GM21515 (cell line): ENCODE measurements at regions not wholly inside any gene's neighbourhood (a gene's known extent, or its start where the extent isn't known, plus 50 kb on each side); places are given as distances from the start of the nearest gene placed in this dataset.
"Not testable (repeated sequence)": the region's sequence is repeated elsewhere in the genome, so short reads cannot be mapped to it uniquely, and the experiment has no call there.

ENCODE experiments used
- ATAC-seq: cut with Tn5 transposase; IDR thresholded peaks from one replicate; pipeline ENCODE4 v1.9.1; 2021; ENCODE audit not compliant: unreplicated experiment

- ATAC-seq = no peak
Measured at GRCh38 chr9:102032614-102033013, 294.2 kb upstream of the GRIN3A start.

GRCh38 chr9:102000956-102001355 lies 262.5 kb upstream of the GRIN3A start:
- no peak for ATAC-seq

- no peak for ATAC-seq
Measured at GRCh38 chr9:101999441-101999840, 261.0 kb upstream of the GRIN3A start.

- no peak for ATAC-seq
Measured at GRCh38 chr9:101995231-101995630, 256.8 kb upstream of the GRIN3A start.

- no peak for ATAC-seq
Measured at GRCh38 chr9:101993771-101994170, 255.3 kb upstream of the GRIN3A start.

- ATAC-seq = no peak
Measured at GRCh38 chr9:101991926-101992325, 253.5 kb upstream of the GRIN3A start.

GRCh38 chr9:101977614-101978210 lies 239.3 kb upstream of the GRIN3A start:
- ATAC-seq = peak; percentile 81

- no peak for ATAC-seq
Measured at GRCh38 chr9:101970609-101971008, 232.2 kb upstream of the GRIN3A start.

- ATAC-seq = no peak
Measured at GRCh38 chr9:101968392-101968791, 229.9 kb upstream of the GRIN3A start.

- no peak for ATAC-seq
Measured at GRCh38 chr9:101966691-101967090, 228.2 kb upstream of the GRIN3A start.

- ATAC-seq = no peak
Measured at GRCh38 chr9:101957705-101958104, 219.3 kb upstream of the GRIN3A start.

- ATAC-seq = no peak
Measured at GRCh38 chr9:101951598-101951997, 213.2 kb upstream of the GRIN3A start.

- ATAC-seq = no peak
Measured at GRCh38 chr9:101931756-101932155, 193.3 kb upstream of the GRIN3A start.

- ATAC-seq = no peak
Measured at GRCh38 chr9:101930783-101931182, 192.3 kb upstream of the GRIN3A start.

- no peak for ATAC-seq
Measured at GRCh38 chr9:101925498-101925897, 187.1 kb upstream of the GRIN3A start.

- no peak for ATAC-seq
Measured at GRCh38 chr9:101923451-101923850, 185.0 kb upstream of the GRIN3A start.

- not testable (repeated sequence) for ATAC-seq
Measured at GRCh38 chr9:101916948-101917347, 178.5 kb upstream of the GRIN3A start.

- no peak for ATAC-seq
Measured at GRCh38 chr9:101915482-101915881, 177.0 kb upstream of the GRIN3A start.

GRCh38 chr9:101912698-101913097 lies 174.3 kb upstream of the GRIN3A start:
- no peak for ATAC-seq

GRCh38 chr9:101907466-101907865 lies 169.0 kb upstream of the GRIN3A start:
- ATAC-seq = no peak

GRCh38 chr9:101904845-101905244 lies 166.4 kb upstream of the GRIN3A start:
- ATAC-seq = no peak

- ATAC-seq = no peak
Measured at GRCh38 chr9:101902051-101902450, 163.6 kb upstream of the GRIN3A start.

- ATAC-seq = no peak
Measured at GRCh38 chr9:101897196-101897595, 158.7 kb upstream of the GRIN3A start.
